Immature natural killer cell (primary cell): ENCODE measurements at regions not wholly inside any gene's neighbourhood (a gene's known extent, or its start where the extent isn't known, plus 50 kb on each side); places are given as distances from the start of the nearest gene placed in this dataset.

ENCODE experiments used
- DNase-seq, 3 donors: peaks; one replicate each; pipeline ENCODE4 v3.0.0; 2022; ENCODE audit warnings: mixed read lengths in 1 of 3
- H3K27ac Mint-ChIP-seq, 6 donors: one replicate each; pipeline ENCODE4 v1.8.0; 2020; ENCODE audit warnings: mixed read lengths in 6 of 6, mild to moderate bottlenecking in 5 of 6, inconsistent platforms in 4 of 6, moderate library complexity in 3 of 6
- H3K27me3 Mint-ChIP-seq, 3 donors: one replicate each; pipeline ENCODE4 v1.8.0; 2020 to 2021; ENCODE audit warnings: low read depth in 3 of 3, mild to moderate bottlenecking in 3 of 3, mixed read lengths in 3 of 3, moderate library complexity in 3 of 3, inconsistent platforms in 1 of 3
- H3K36me3 Mint-ChIP-seq, 3 donors: one replicate each; pipeline ENCODE4 v1.8.0; 2020; ENCODE audit warnings: mixed read lengths in 3 of 3, inconsistent platforms in 2 of 3, mild to moderate bottlenecking in 2 of 3
- H3K4me1 Mint-ChIP-seq, 2 donors: one replicate each; pipeline ENCODE4 v1.8.0; 2020; ENCODE audit warnings: inconsistent platforms in 2 of 2, mild to moderate bottlenecking in 2 of 2, mixed read lengths in 2 of 2, moderate library complexity in 1 of 2
- H3K4me3 Mint-ChIP-seq, 5 donors: one replicate each; pipeline ENCODE4 v1.8.0; 2020; ENCODE audit warnings: mild to moderate bottlenecking in 5 of 5, mixed read lengths in 5 of 5, inconsistent platforms in 3 of 5, moderate library complexity in 3 of 5
- H3K9me3 Mint-ChIP-seq, 6 donors: one replicate each; pipeline ENCODE4 v1.8.0; 2020; ENCODE audit warnings: mild to moderate bottlenecking in 6 of 6, mixed read lengths in 6 of 6, inconsistent platforms in 4 of 6, moderate library complexity in 3 of 6

DNA sequence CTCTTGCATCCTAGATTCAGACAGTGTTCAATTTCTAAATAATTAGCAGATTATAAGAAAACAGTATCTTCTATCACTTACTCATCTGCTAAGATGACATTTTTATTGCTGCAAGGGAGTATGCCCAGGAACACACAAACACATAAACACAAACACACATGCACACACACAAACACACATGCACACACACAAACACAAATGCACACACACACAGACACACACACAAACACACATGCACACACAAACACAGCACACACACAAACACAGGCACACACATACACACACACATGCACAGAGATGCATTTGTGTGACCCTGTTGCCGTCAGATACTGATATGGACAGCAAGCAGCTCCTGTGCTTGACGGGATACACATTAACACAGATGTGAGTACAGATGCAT is 612.9 kb downstream of the IRX1 start:
- DNase-seq = no peak
- no peak overlapping the region for H3K4me3 Mint-ChIP-seq
- H3K36me3 Mint-ChIP-seq = no peaks in the 10 kb centered on the region
- H3K4me1 Mint-ChIP-seq = no peaks in the 10 kb centered on the region
- no peak overlapping the region for H3K27ac Mint-ChIP-seq
- peaks cover 0 to 12% (median 0%) of the 10 kb centered on the region in 6 donors for H3K9me3 Mint-ChIP-seq
- H3K27me3 Mint-ChIP-seq = peaks cover 0 to 4% (median 0%) of the 10 kb centered on the region in 3 donors

- Mint-ChIP-seq H3K4me3 (no peak overlapping the region), H3K36me3 (no peaks in the 10 kb centered on the region)
These were observed 613.4 kb downstream of the IRX1 start for GRCh38 chr5:4208996-4209395.

DNA sequence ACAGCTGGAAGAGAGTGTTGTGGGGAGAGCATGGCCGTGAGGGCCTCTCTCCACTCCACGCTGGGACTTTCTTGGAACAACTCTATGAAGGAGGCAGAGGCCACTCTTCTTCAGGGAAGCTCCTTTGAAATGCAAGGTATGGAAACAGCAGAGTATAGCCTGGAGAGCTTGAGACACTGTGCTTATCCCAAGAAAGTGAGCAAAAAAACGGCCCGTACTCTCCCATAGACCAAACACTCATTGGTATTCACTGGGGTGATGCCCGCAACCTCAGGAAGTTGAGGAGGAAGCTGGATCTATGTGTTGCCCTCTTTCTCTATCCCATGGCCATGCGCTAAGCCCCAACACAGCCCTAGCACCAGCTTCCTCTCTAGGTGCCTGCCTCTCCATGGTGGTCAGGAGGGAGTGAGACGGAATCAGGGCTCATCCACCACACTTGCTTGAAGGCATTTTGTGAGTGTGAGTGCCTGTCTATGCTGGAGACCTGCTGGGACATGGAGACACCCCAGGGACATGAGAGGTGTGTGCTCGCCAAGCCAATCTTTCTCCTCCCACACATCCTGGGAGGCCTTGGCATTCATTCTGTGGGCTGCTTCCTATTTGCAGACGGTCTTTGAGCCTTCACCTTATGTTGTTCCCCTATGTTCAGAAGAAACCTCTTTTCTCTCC is 616.6 kb downstream of the IRX1 start:
- peaks cover 2 to 4% (median 4%) of the 10 kb centered on the region in 3 donors for H3K27me3 Mint-ChIP-seq
- no peak overlapping the region for H3K4me3 Mint-ChIP-seq
- no peaks in the 10 kb centered on the region for H3K4me1 Mint-ChIP-seq
- peaks cover 0 to 4% (median 0%) of the 10 kb centered on the region in 3 donors for H3K36me3 Mint-ChIP-seq
- no peak for DNase-seq
- H3K27ac Mint-ChIP-seq = no peak overlapping the region
- H3K9me3 Mint-ChIP-seq = peaks cover 0 to 12% (median 0%) of the 10 kb centered on the region in 6 donors

More at GRCh38 chr5:4208996-4209395, 613.4 kb downstream of the IRX1 start:
- Mint-ChIP-seq H3K4me1 (no peaks in the 10 kb centered on the region), H3K27me3 (peaks cover 0 to 4% (median 1%) of the 10 kb centered on the region in 3 donors), H3K9me3 (peaks cover 0 to 12% (median 0%) of the 10 kb centered on the region in 6 donors), H3K27ac (no peak overlapping the region)
- DNase-seq = no peak

DNA sequence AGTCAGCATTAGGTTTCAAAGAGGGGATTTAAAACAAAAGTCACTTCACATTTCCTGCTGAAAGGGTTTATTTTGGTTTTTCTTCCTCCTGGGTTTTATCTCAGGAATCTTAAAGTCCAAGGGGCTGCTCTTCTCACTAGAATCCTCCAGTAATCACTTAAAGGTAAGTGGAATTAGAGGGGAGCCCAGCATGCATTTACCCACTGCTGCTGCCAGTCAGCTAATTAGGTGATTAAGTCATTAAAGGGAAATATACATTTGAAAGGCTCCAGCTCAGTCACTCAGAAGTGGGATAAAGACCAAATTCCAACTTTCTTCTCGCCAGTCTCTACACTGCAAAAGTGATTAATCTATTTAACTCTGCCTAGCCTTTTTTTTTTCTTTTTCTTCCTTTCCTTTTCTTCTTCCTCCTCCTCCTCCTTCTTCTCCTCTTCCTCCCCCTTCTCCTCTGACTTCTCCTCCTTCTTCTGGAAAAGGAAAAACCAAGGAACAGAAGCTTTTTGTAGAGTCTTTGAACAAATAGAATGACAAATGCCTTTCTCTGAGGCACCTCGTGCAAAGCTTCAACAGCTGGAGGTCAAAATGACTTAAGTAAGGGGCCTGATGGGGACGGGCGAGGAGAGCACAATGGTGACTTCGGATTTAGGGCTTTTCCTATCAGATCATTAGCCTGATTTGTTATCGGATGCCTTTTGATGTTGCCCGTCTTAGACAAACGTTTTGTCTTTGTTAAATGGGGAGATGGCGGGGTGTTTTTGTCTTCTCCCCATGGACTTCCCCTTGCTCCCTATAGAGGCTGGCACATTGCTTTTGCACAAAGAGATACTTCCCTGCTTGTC is 617.6 kb downstream of the IRX1 start:
- no peak for DNase-seq
- Mint-ChIP-seq H3K27ac (no peak overlapping the region), H3K4me3 (no peak overlapping the region), H3K4me1 (no peaks in the 10 kb centered on the region), H3K36me3 (peaks cover 0 to 4% (median 0%) of the 10 kb centered on the region in 3 donors), H3K9me3 (peaks cover 0 to 11% (median 0%) of the 10 kb centered on the region in 6 donors), H3K27me3 (peaks cover 2 to 4% (median 4%) of the 10 kb centered on the region in 3 donors)

DNA sequence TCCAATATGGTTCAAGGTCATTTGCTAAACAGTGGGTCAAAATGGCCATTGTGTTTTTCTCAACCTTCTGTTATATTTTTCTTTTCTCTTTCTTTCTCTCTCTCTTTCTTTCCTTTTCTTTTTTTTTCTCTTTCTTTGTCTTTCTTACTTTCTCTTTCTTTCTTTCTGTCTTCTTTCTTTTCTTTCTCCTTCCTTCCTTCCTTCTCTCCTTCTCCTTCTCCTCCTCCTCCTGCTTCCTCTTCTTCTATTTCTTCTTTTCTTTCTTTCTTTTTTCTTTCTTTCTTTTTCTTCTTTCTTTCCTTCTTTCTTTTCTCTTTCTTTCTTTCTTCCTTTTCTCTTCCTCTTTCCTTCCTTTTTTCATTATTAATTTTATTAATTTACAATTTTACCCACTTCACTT is 619.5 kb downstream of the IRX1 start:
- DNase-seq = no peak
- Mint-ChIP-seq H3K4me1 (no peaks in the 10 kb centered on the region), H3K4me3 (no peak overlapping the region), H3K36me3 (peaks cover 0 to 4% (median 0%) of the 10 kb centered on the region in 3 donors), H3K27ac (no peak overlapping the region), H3K9me3 (peaks cover 0 to 10% (median under 1%) of the 10 kb centered on the region in 6 donors), H3K27me3 (peaks cover 2 to 4% (median 2%) of the 10 kb centered on the region in 3 donors)

- Mint-ChIP-seq H3K9me3 (peaks cover 0 to 10% (median under 1%) of the 10 kb centered on the region in 6 donors), H3K36me3 (peaks cover 0 to 4% (median 0%) of the 10 kb centered on the region in 3 donors), H3K4me3 (no peak overlapping the region), H3K4me1 (no peaks in the 10 kb centered on the region), H3K27me3 (peaks cover 2 to 4% (median 2%) of the 10 kb centered on the region in 3 donors), H3K27ac (no peak overlapping the region)
- DNase-seq = no peak
These were observed 620.5 kb downstream of the IRX1 start for GRCh38 chr5:4216142-4216541.

DNA sequence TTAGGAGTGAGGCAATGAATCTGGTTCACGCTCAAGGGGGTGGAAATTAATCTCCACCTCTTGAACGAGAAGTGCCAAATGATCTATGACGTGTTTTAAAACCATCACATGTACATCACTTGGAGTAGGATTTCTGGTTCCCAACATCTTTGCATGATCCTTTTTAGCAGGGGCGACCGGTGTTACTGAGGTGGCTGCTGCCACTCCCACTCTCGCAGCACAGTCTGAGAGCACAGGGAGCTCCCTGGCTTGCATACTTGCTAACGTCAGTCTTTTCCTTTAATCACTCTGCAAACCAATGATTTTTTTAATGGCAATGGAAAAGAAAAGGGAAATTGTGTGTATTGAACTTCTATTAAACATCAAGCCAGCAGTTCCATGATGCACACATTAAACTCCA is 624.4 kb downstream of the IRX1 start:
- Mint-ChIP-seq H3K36me3 (peaks cover 0 to 4% (median 0%) of the 10 kb centered on the region in 3 donors), H3K4me3 (no peak overlapping the region), H3K27me3 (peaks cover 0 to 3% (median 1%) of the 10 kb centered on the region in 3 donors), H3K4me1 (no peaks in the 10 kb centered on the region), H3K27ac (no peak overlapping the region), H3K9me3 (peaks cover 0 to 10% (median under 1%) of the 10 kb centered on the region in 6 donors)
- no peak for DNase-seq

- no peak overlapping the region for H3K4me3 Mint-ChIP-seq
- no peaks in the 10 kb centered on the region for H3K4me1 Mint-ChIP-seq
- DNase-seq = no peak
- H3K27ac Mint-ChIP-seq = no peak overlapping the region
- peaks cover 0 to 3% (median 0%) of the 10 kb centered on the region in 3 donors for H3K27me3 Mint-ChIP-seq
- H3K9me3 Mint-ChIP-seq = peaks cover 0 to 12% (median under 1%) of the 10 kb centered on the region in 6 donors
- H3K36me3 Mint-ChIP-seq = no peaks in the 10 kb centered on the region
These were observed 625.4 kb downstream of the IRX1 start for GRCh38 chr5:4221048-4221447.

DNA sequence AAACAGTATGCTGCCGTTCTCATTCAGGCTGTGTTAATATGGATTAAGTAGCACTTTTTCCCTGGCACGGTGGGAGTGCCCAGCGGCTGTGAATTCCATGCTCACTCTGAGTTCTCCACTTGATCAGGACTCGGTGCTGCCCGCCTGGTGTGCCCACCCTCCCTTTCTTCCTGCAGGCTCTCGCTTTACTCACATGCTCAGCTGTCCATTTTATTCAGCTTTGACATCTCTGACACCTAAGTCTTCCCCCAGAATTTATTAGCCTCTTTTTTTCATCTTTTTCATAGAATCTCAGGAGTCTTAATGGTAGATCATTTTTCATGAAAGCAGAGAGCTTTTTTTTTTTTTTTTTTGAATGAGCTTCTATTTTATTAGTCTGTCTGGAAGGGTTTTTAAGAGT is 626.5 kb downstream of the IRX1 start:
- Mint-ChIP-seq H3K36me3 (no peaks in the 10 kb centered on the region), H3K4me1 (no peaks in the 10 kb centered on the region), H3K27ac (no peak overlapping the region), H3K9me3 (peaks cover 0 to 12% (median under 1%) of the 10 kb centered on the region in 6 donors), H3K4me3 (no peak overlapping the region), H3K27me3 (peaks cover 0 to 3% (median 0%) of the 10 kb centered on the region in 3 donors)
- no peak for DNase-seq

GRCh38 chr5:4222821-4223220 is 627.2 kb downstream of the IRX1 start:
- Mint-ChIP-seq H3K36me3 (no peaks in the 10 kb centered on the region), H3K9me3 (peaks cover 0 to 13% (median under 1%) of the 10 kb centered on the region in 6 donors), H3K4me1 (no peaks in the 10 kb centered on the region), H3K4me3 (no peak overlapping the region), H3K27ac (no peak overlapping the region), H3K27me3 (peaks cover 0 to 3% (median 0%) of the 10 kb centered on the region in 3 donors)
- no peak for DNase-seq

- Mint-ChIP-seq H3K27ac (no peak overlapping the region), H3K4me3 (no peak overlapping the region), H3K4me1 (peaks cover 6 to 7% of the 10 kb centered on the region in 2 donors), H3K9me3 (peaks cover 0 to 8% (median 0%) of the 10 kb centered on the region in 6 donors), H3K27me3 (peaks cover 0 to 1% (median 0%) of the 10 kb centered on the region in 3 donors), H3K36me3 (no peaks in the 10 kb centered on the region)
- no peak for DNase-seq
These were observed 630.1 kb downstream of the IRX1 start for GRCh38 chr5:4225741-4226140.

GRCh38 chr5:4226565-4226964 is 630.9 kb downstream of the IRX1 start:
- H3K9me3 Mint-ChIP-seq = peaks cover 0 to 8% (median 0%) of the 10 kb centered on the region in 6 donors
- no peak overlapping the region for H3K4me3 Mint-ChIP-seq
- no peak for DNase-seq
- H3K36me3 Mint-ChIP-seq = no peaks in the 10 kb centered on the region
- H3K27me3 Mint-ChIP-seq = peaks cover 0 to 1% (median 0%) of the 10 kb centered on the region in 3 donors
- peaks cover 6 to 7% of the 10 kb centered on the region in 2 donors for H3K4me1 Mint-ChIP-seq
- H3K27ac Mint-ChIP-seq = no peak overlapping the region

GRCh38 chr5:4228708-4229107 is 633.1 kb downstream of the IRX1 start:
- Mint-ChIP-seq H3K36me3 (no peaks in the 10 kb centered on the region), H3K4me3 (no peak overlapping the region), H3K4me1 (peaks cover 6 to 7% of the 10 kb centered on the region in 2 donors), H3K27ac (no peak overlapping the region), H3K9me3 (peaks cover 1 to 13% (median 2%) of the 10 kb centered on the region in 6 donors), H3K27me3 (peaks cover 0 to 3% (median 2%) of the 10 kb centered on the region in 3 donors)
- no peak for DNase-seq
